ENCODE measurements at regions not wholly inside any gene's neighbourhood (a gene's known extent, or its start where the extent isn't known, plus 50 kb on each side); places are given as distances from the start of the nearest gene placed in this dataset.

DNA sequence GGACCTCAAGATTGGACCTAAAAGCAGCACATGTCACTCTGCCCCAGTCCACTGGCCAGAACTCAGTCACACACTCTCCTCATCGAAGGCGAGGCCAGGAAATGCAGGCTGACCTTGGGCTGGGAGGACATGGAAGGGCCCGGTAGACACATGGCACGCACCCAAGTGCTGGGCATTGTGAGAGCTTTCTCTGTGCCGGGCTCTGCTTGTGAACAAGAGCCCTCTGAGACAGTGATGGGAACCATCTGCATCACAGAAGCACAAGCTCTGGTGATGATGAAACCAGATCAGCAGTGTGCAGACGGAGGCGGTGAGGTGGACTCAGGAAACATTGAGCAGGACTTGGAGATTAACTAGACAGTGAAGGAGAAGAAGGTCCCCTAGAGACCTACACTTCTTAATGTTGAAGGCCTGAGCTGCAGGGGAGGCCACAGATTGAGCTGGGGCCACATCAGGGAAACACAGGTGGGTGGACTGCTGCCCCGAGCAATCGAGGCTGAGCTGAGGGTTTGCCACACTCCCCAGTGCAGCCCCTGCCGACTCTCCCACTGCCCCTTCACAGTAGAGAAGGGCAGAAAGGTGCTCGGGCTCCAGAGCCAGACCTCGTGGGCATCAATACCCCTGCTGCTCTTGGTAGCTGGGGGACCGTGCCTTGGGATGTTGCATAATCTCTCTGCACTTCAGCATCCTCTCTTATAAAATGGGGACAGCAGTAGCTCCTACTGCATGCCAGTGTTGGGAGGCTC lies 1460.5 kb downstream of the TBC1D22A start:
- H3K36me3 ChIP-seq (ENCODE audit: insufficient read depth, low read length): no peaks in the 10 kb centered on the region
- no peak for DNase-seq (ENCODE audit: low read depth, low spot score)
- no peak for TF ChIP-seq FOXP2 (optimal IDR thresholded peaks at IDR 0.05; ENCODE audit: control extremely low read depth, extremely low read length, insufficient read depth)
- no peak for TF ChIP-seq POLR2AphosphoS5 (IDR thresholded peaks at IDR 0.05; ENCODE audit: borderline replicate concordance, low read depth, low read length)
- no peak for TF ChIP-seq EZH2 (IDR thresholded peaks at IDR 0.05)
- no peak overlapping the region for H3K4me3 ChIP-seq
- no peak overlapping the region for H3K27ac ChIP-seq
- H3K9me3 ChIP-seq (ENCODE audit: low read depth, low read length): no peaks in the 10 kb centered on the region
- H3K9ac ChIP-seq (ENCODE audit: insufficient read length): no peak overlapping the region

DNA sequence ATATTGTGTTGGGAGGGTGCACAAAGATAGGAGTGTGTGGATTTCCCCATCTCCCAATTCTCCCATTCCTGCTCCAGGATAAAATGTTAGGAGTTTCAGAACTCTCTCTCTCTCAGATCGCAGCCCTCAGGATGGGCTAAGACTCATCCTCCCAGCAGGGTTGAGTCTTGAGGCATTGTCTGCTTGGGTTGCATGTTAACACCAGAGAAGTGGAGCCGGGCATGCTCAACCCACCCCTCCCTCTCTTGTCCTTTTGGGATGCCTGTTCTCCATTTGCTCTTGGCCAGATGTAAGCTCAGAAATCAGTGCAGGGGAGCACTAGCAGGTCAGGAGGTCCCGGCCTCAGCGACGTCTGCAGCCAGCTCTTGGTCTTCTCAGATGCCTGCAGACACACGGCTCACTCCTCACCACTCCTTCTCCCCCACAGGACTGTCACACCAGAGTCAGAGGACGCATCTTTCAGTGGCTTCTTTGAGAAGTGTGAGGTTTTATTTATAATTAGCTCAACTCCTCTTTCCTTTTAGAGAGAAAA lies 1456.5 kb downstream of the TBC1D22A start:
- no peak overlapping the region for H3K27ac ChIP-seq
- no peaks in the 10 kb centered on the region for H3K9me3 ChIP-seq (ENCODE audit: low read depth, low read length)
- H3K9ac ChIP-seq (ENCODE audit: insufficient read length): no peak overlapping the region
- H3K36me3 ChIP-seq (ENCODE audit: insufficient read depth, low read length): no peaks in the 10 kb centered on the region
- TF ChIP-seq FOXP2 (optimal IDR thresholded peaks at IDR 0.05; ENCODE audit: control extremely low read depth, extremely low read length, insufficient read depth): no peak
- no peak for TF ChIP-seq POLR2AphosphoS5 (IDR thresholded peaks at IDR 0.05; ENCODE audit: borderline replicate concordance, low read depth, low read length)
- TF ChIP-seq EZH2 (IDR thresholded peaks at IDR 0.05): no peak
- no peak for DNase-seq (ENCODE audit: low read depth, low spot score)
- H3K4me3 ChIP-seq: no peak overlapping the region

DNA sequence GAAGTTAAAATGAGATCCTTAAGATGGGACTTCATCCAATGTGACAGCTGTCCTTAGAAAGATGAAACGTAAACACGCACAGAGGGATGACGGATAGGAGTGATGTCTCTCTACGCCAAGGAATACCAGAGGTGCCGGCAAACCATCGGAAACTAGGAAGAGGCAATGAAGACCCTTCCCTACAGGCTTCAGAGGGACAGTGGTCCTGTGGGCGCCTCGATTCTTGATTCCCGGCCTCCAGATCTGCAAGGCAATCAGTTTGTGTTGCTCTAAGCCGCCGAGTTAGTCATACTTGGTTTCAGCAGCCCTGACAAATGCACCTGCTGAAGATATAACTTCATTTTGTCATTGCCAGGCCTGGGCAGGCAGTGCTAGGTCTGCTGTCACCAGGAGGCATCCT lies 1455.1 kb downstream of the TBC1D22A start:
- H3K27ac ChIP-seq: no peak overlapping the region
- DNase-seq (ENCODE audit: low read depth, low spot score): no peak
- H3K9me3 ChIP-seq (ENCODE audit: low read depth, low read length): no peaks in the 10 kb centered on the region
- TF ChIP-seq POLR2AphosphoS5 (IDR thresholded peaks at IDR 0.05; ENCODE audit: borderline replicate concordance, low read depth, low read length) (no peak), FOXP2 (optimal IDR thresholded peaks at IDR 0.05; ENCODE audit: control extremely low read depth, extremely low read length, insufficient read depth) (no peak), EZH2 (IDR thresholded peaks at IDR 0.05) (no peak)
- H3K9ac ChIP-seq (ENCODE audit: insufficient read length): no peak overlapping the region
- H3K4me3 ChIP-seq: no peak overlapping the region
- H3K36me3 ChIP-seq (ENCODE audit: insufficient read depth, low read length): no peaks in the 10 kb centered on the region

DNA sequence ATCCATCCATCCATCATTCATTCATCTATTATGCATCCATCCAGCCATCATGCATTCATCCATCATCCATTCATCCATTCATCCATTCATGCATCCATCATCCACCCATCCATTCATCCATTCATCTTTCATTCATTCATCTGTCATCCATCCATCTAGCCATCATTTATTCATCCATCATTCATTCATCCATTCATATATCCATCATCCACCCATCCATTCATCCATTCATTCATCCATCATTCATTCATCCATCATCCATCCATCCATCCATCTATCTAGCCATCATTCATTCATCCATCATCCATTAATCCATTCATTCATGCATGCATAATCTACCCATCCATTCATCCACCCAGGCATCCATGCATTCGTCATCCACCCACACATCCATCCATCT lies 1450.3 kb downstream of the TBC1D22A start:
- Histone ChIP-seq H3K27ac (no peak overlapping the region), H3K9me3 (ENCODE audit: low read depth, low read length) (no peaks in the 10 kb centered on the region), H3K9ac (ENCODE audit: insufficient read length) (no peak overlapping the region), H3K36me3 (ENCODE audit: insufficient read depth, low read length) (no peaks in the 10 kb centered on the region), H3K4me3 (no peak overlapping the region)
- TF ChIP-seq FOXP2 (optimal IDR thresholded peaks at IDR 0.05; ENCODE audit: control extremely low read depth, extremely low read length, insufficient read depth) (no peak), POLR2AphosphoS5 (IDR thresholded peaks at IDR 0.05; ENCODE audit: borderline replicate concordance, low read depth, low read length) (no peak)
- DNase-seq (ENCODE audit: low read depth, low spot score): no peak

DNA sequence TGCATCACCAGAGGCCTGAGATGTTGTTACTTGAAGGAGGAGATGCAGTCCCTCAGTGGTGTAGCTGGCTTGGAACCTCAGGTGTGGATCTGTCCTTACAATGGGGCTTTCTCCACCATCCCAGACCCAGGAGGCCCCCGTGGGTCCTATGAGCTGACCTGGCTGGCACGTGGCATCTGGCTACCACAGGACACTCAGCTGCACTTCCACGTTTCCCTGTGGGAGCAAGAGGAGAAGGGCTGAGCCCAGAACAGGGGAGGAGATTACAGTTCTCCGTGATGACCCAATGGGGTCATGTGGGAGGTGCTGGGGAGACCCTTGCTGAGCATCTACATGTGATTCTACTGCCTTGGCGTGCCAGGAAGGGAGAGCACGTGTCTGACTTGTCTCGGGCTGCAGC lies 1448.4 kb downstream of the TBC1D22A start:
- Histone ChIP-seq H3K9me3 (ENCODE audit: low read depth, low read length) (no peaks in the 10 kb centered on the region), H3K4me3 (no peak overlapping the region), H3K36me3 (ENCODE audit: insufficient read depth, low read length) (no peaks in the 10 kb centered on the region), H3K27ac (no peak overlapping the region), H3K9ac (ENCODE audit: insufficient read length) (no peak overlapping the region)
- DNase-seq (ENCODE audit: low read depth, low spot score): no peak
- TF ChIP-seq FOXP2 (optimal IDR thresholded peaks at IDR 0.05; ENCODE audit: control extremely low read depth, extremely low read length, insufficient read depth) (no peak), EZH2 (IDR thresholded peaks at IDR 0.05) (no peak), POLR2AphosphoS5 (IDR thresholded peaks at IDR 0.05; ENCODE audit: borderline replicate concordance, low read depth, low read length) (no peak)

DNA sequence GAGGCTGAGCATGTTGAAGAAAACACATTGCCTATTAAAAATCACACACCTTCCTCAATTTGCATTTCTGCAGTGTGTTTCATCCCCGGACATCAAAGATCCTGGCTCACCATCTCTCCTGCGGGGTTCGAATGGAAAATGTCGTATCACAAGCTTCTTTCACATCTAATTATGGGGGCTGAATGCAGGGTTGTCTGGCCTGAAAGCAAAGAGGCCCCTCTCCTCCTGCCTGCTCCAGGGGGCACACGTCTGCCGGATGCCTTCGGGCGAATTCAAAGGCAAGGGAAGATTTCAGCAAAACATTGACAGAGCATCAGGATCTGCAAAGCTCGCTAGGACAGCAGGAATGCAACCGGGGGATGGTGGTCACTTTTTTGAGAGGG lies 1447.7 kb downstream of the TBC1D22A start:
- no peak for TF ChIP-seq EZH2 (IDR thresholded peaks at IDR 0.05)
- no peak for TF ChIP-seq POLR2AphosphoS5 (IDR thresholded peaks at IDR 0.05; ENCODE audit: borderline replicate concordance, low read depth, low read length)
- TF ChIP-seq FOXP2 (optimal IDR thresholded peaks at IDR 0.05; ENCODE audit: control extremely low read depth, extremely low read length, insufficient read depth): no peak
- Histone ChIP-seq H3K36me3 (ENCODE audit: insufficient read depth, low read length) (no peaks in the 10 kb centered on the region), H3K9me3 (ENCODE audit: low read depth, low read length) (no peaks in the 10 kb centered on the region), H3K4me3 (no peak overlapping the region), H3K9ac (ENCODE audit: insufficient read length) (no peak overlapping the region), H3K27ac (no peak overlapping the region)
- DNase-seq (ENCODE audit: low read depth, low spot score): no peak

DNA sequence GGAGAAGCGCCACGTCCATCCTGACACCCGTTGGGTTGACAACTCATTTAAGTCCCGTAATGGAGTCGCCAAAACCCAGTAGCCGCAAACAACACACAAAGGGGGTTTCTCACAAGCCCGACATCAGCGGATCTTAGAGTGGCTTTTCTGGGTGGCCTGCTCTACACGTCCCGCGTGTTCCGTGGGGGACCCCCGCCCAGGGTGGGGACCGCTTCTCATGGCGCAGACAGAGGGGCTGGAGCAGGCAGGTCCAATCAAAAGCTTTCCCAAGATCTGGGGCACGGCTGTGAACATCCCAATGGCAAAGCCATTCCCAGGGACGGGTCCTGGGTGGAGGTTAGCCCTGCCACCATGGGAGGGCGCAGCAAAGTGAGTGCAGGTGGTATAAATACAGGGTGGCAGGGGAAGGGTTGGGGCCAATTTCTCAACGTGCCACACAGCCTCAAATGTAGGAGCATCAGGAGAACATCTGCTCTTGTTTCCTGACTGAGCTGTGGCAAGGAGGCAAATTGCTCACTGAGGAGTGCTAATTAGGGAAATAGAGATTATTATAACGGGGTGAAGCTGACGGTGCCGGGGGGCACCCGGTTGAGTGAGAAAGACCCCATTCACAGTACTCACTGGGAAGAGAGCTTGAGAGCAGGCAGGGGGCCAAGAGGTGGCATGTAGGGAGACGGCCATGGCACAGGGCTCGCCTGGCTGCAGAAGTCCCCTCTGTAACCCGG lies 1447.2 kb downstream of the TBC1D22A start:
- H3K9me3 ChIP-seq (ENCODE audit: low read depth, low read length): no peaks in the 10 kb centered on the region

DNA sequence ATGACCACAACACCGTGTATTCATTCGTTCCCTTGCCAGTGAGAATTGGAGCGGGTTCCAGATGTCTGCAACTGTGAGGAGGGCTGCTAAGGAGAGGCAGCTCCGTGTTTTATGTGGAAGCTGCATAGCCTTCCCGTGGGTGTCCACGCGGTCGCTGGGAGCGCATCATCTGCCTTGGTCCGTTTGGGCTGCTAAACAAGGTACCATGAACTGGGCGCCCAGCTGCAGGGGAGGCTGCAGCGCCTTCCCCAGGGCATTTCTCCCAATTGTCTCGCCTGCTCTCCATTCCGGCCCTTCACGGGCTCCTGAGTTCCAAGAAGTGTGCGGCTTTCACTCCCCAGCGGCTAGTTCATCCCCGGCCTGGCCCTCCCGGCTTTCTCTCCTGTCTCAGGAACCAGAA lies 1446.4 kb downstream of the TBC1D22A start:
- no peak for DNase-seq (ENCODE audit: low read depth, low spot score)
- H3K9ac ChIP-seq (ENCODE audit: insufficient read length): no peak overlapping the region
- no peaks in the 10 kb centered on the region for H3K9me3 ChIP-seq (ENCODE audit: low read depth, low read length)
- H3K4me3 ChIP-seq: no peak overlapping the region
- TF ChIP-seq FOXP2 (optimal IDR thresholded peaks at IDR 0.05; ENCODE audit: control extremely low read depth, extremely low read length, insufficient read depth): no peak
- TF ChIP-seq EZH2 (IDR thresholded peaks at IDR 0.05): no peak
- no peak for TF ChIP-seq POLR2AphosphoS5 (IDR thresholded peaks at IDR 0.05; ENCODE audit: borderline replicate concordance, low read depth, low read length)
- H3K36me3 ChIP-seq (ENCODE audit: insufficient read depth, low read length): no peaks in the 10 kb centered on the region
- H3K27ac ChIP-seq: no peak overlapping the region

More for the DNA sequence above, 1447.2 kb downstream of the TBC1D22A start:
- H3K4me3 ChIP-seq: no peak overlapping the region
- no peak for TF ChIP-seq EZH2 (IDR thresholded peaks at IDR 0.05)
- TF ChIP-seq FOXP2 (optimal IDR thresholded peaks at IDR 0.05; ENCODE audit: control extremely low read depth, extremely low read length, insufficient read depth): no peak
- TF ChIP-seq POLR2AphosphoS5 (IDR thresholded peaks at IDR 0.05; ENCODE audit: borderline replicate concordance, low read depth, low read length): no peak
- H3K9ac ChIP-seq (ENCODE audit: insufficient read length): no peak overlapping the region
- H3K27ac ChIP-seq: no peak overlapping the region
- no peaks in the 10 kb centered on the region for H3K36me3 ChIP-seq (ENCODE audit: insufficient read depth, low read length)
- no peak for DNase-seq (ENCODE audit: low read depth, low spot score)
